Keratinocyte (primary cell): ENCODE measurements at regions not wholly inside any gene's neighbourhood (a gene's known extent, or its start where the extent isn't known, plus 50 kb on each side); places are given as distances from the start of the nearest gene placed in this dataset.

Experiments
- CTCF ChIP-seq, 3 experiments: IDR thresholded peaks in 1 of 3; conservative IDR thresholded peaks in 1 of 3; optimal IDR thresholded peaks in 1 of 3; 2 replicates in 2 of 3; 3 replicates in 1 of 3; pipeline versions ENCODE3 to v1.5.1; 2011; ENCODE audit warnings: low read length in 3 of 3, mild to moderate bottlenecking in 3 of 3, moderate library complexity in 2 of 3, control low read depth in 1 of 3, inconsistent platforms in 1 of 3; ENCODE audit not compliant: insufficient read depth in 2 of 3; ENCODE audit errors: extremely low read depth in 1 of 3
- EZH2 ChIP-seq: IDR thresholded peaks from one replicate; pipeline ENCODE4 v1.6.1; 2012; ENCODE audit warnings: inconsistent platforms, mild to moderate bottlenecking, low read length, moderate library complexity

DNA sequence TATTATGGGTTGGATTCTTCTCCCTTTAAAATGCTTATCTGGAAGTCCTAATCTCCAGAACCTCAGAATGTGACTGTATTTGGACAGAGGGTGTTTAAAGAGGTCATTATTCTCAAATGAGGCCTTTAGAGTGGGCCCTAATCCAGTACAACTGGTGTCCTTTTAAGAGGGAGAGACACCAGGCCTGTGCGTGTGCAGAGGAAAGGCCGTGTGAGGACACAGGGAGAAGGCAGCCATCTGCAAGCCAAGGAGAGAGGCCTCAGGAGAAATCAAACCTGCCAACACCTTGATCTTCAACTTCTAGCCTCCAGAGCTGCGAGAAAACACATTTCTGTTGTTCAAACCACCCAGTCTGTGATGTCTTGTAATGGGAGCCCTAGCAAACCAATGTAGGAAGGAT, 235.4 kb upstream of the MYO3A start:
- TF ChIP-seq CTCF (optimal IDR thresholded peaks at IDR 0.05 in 1 of 3, IDR thresholded peaks at IDR 0.05 in 1 of 3, conservative IDR thresholded peaks at IDR 0.05 in 1 of 3; ENCODE audit: extremely low read depth in 1 of 3, insufficient read depth in 2 of 3, low read length in 3 of 3) (no peak), EZH2 (no peak)
